COLO829 (cell line): ENCODE measurements at regions not wholly inside any gene's neighbourhood (a gene's known extent, or its start where the extent isn't known, plus 50 kb on each side); places are given as distances from the start of the nearest gene placed in this dataset.

Source experiments
- DNase-seq: peaks from one replicate; pipeline ENCODE4 v3.0.0; 2012; ENCODE audit warnings: low spot score

GRCh38 chr2:126990605-126991532 is 92.2 kb downstream of the TEX51 start:
- no peak for DNase-seq

- DNase-seq = no peak
These were observed 95.7 kb downstream of the TEX51 start for GRCh38 chr2:126994340-126994777.

DNA sequence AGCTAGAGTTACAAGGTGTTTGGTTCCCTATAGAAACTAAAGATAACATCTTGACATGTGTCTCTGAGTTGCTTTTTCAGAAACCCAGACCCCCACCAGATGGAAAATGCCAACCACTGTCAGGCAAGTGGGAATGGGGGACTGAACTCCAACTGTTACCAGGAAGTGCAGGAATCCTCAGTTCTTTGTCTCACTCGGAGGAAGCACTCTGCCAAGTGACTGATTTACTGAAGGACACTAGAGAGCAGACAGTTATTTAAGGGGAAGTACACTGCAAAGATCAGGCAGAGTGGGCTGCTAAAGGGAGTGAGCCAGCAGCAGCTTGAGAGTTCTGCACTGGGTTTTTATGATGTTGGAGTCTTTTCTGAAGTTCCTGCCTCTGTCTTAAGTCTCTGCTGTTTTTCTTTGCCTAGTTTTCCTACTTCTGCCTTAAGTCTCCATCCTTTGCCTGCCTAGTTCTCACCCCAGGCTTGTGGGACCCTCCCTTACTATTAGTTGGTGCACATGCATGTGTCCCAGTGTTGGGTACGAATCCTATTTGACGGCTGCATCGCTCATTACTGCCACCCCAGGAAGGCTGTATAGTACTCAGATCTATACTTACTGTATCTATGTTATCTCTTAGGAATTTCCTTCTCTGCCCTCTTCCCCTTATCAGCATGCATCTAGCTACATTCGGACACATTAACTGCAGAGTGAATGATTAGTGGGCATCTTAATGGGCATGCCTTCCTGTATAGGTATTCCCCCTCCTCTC is 97.1 kb downstream of the TEX51 start:
- no peak for DNase-seq

GRCh38 chr2:126996378-126996699 is 97.6 kb downstream of the TEX51 start:
- no peak for DNase-seq
